Heart left ventricle (tissue), 16 donors: ENCODE measurements at regions not wholly inside any gene's neighbourhood (a gene's known extent, or its start where the extent isn't known, plus 50 kb on each side); places are given as distances from the start of the nearest gene placed in this dataset.
A peak's percentile ranks its signal among the peaks of the same experiment; 100 is the strongest.

Source experiments
- ATAC-seq, 4 donors: fragments of 200-7000 bp; cut with Tn5 transposase; one replicate each; pipeline ENCODE4 v1.9.1; 2020 to 2022; ENCODE audit warnings: moderate library complexity in 4 of 4, mild to moderate bottlenecking in 3 of 4, moderate number of reproducible peaks in 1 of 4
- DNase-seq, 5 donors: peaks; one replicate each; pipeline ENCODE4 v3.0.0-alpha.2; 2020
- H3K27ac ChIP-seq, 12 donors: fragments of 200-600 bp; sonication (generic) in 4 of 12; one replicate each; pipeline versions ENCODE4 v1.5.0 to v1.8.0; 2016 to 2022; ENCODE audit warnings: mild to moderate bottlenecking in 2 of 12
- H3K27me3 ChIP-seq, 9 donors: fragments of 200-600 bp; sonication (generic) in 2 of 9; one replicate each; pipeline versions ENCODE4 v1.5.1 to v1.8.0; 2016 to 2022; ENCODE audit warnings: mild to moderate bottlenecking in 3 of 9
- H3K36me3 ChIP-seq, 9 donors: fragments of 200-600 bp; sonication (generic) in 2 of 9; one replicate each; pipeline versions ENCODE4 v1.5.0 to v1.8.0; 2018 to 2022; ENCODE audit warnings: mild to moderate bottlenecking in 2 of 9
- H3K4me1 ChIP-seq, 12 donors: fragments of 200-600 bp; sonication (generic) in 4 of 12; one replicate each; pipeline versions ENCODE4 v1.5.0 to v1.8.0; 2016 to 2022; ENCODE audit warnings: mild to moderate bottlenecking in 3 of 12
- H3K4me3 ChIP-seq, 12 donors: fragments of 200-600 bp; sonication (generic) in 4 of 12; one replicate each; pipeline versions ENCODE4 v1.5.0 to v1.8.0; 2017 to 2022; ENCODE audit warnings: mild to moderate bottlenecking in 9 of 12, moderate library complexity in 4 of 12
- H3K9me3 ChIP-seq, 12 donors: fragments of 200-600 bp; sonication (generic) in 4 of 12; one replicate each; pipeline versions ENCODE4 v1.5.0 to v1.8.0; 2016 to 2022; ENCODE audit warnings: mild to moderate bottlenecking in 1 of 12
- CTCF ChIP-seq, 12 donors: fragments of 200-600 bp; sonication (generic) in 4 of 12; IDR thresholded peaks; one replicate each; pipeline versions ENCODE4 v1.5.0 to v1.8.0; 2018 to 2022; ENCODE audit warnings: antibody characterized with exemption in 12 of 12, mild to moderate bottlenecking in 5 of 12
- POLR2A ChIP-seq, 2 donors: fragments of 450-650 bp; IDR thresholded peaks; one replicate each; pipeline ENCODE4 v1.6.1; 2017; ENCODE audit warnings: antibody characterized with exemption in 2 of 2, mild to moderate bottlenecking in 2 of 2, moderate library complexity in 2 of 2
- WGBS, 4 donors: extraction: QIAGEN DNeasy Blood & Tissue Kit in 2 of 4; methylation state at CpG; one replicate each; pipeline versions ENCODE4 v1.1.5 to v1.1.7; 2013 to 2018; 5-methylcytosine and 5-hydroxymethylcytosine counted together
- intact Hi-C, 10 donors: fragments of 100-400 bp; cut with DNase I; formaldehyde crosslinking; loops; one replicate each; pipeline versions ENCODE4 v1.11.1 to v1.14.2; 2022
- donor health status: ischemic (EF 13 %, LVEDD 7.1; RV severe dilation, severe dysfunction).
- donor health status: healthy with polysubstance abuse.
- donor health status: DM: no; HTN: yes; CAD: no.
- donor health status: DM: no; HTN: no; CAD: no.
- donor health status: ischemic (EF 25% LVEDD 6.9; RV normal size, moderate dysfunction).
- donor health status: ischemic (EF 25% LVEDD 5.7; RV mildly dilated, moderate dysfunction).
- donor health status: healthy.
- donor health status: DM: yes; HTN: yes; CAD: no.
- donor health status: ischemic (EF 35%, LVEDD 5.7; RV mildly dilated, moderate dysfunction).
- donor health status: nonischemic (EF 11% LVEDD 7.7; RV severe dilation, severe dysfunction).
- donor health status: DM: yes; HTN: yes; CAD: no.
- donor health status: PGD.
- donor health status: ischemic (EF 29% LVEDD 5.4; RV normal size, mild dysfunction).
- donor health status: nonischemic (EF 23%, LVEDD 6.1; RV moderate dilation, normal function).

GRCh38 chr6:19713984-19714383 is 123.2 kb upstream of the ID4 start:
- TF ChIP-seq POLR2A (IDR thresholded peaks at IDR 0.05) = no peak
- no peak for TF ChIP-seq CTCF (IDR thresholded peaks at IDR 0.05)
- Histone ChIP-seq H3K27me3 (no peaks in the 10 kb centered on the region), H3K36me3 (no peaks in the 10 kb centered on the region), H3K27ac (no peak overlapping the region), H3K4me1 (no peaks in the 10 kb centered on the region), H3K4me3 (no peak overlapping the region), H3K9me3 (no peaks in the 10 kb centered on the region)
- 63 to 79% (median 72%) methylated on average over 3 of the region's 3 CpGs for WGBS, 4 donors
- DNase-seq (no peak), ATAC-seq (no peak)
- intact Hi-C loops = no loop called here

- H3K4me1 ChIP-seq = no peaks in the 10 kb centered on the region
- no peaks in the 10 kb centered on the region for H3K36me3 ChIP-seq
- ATAC-seq = no peak
- DNase-seq = no peak
- TF ChIP-seq POLR2A (IDR thresholded peaks at IDR 0.05) (no peak), CTCF (IDR thresholded peaks at IDR 0.05) (no peak)
- H3K9me3 ChIP-seq = no peaks in the 10 kb centered on the region
- intact Hi-C loops = no loop called here
- peak overlapping the region in 1 of 12 donors; percentile 4 for H3K27ac ChIP-seq
- no peak overlapping the region for H3K4me3 ChIP-seq
- H3K27me3 ChIP-seq = peaks cover 0 to under 1% (median 0%) of the 10 kb centered on the region in 9 donors
- 58 to 62% (median 59%) methylated on average over 5 of the region's 5 CpGs for WGBS, 4 donors
Measured at GRCh38 chr6:19714434-19715166, 122.6 kb upstream of the ID4 start.

GRCh38 chr6:19715167-19715551 is 122.0 kb upstream of the ID4 start:
- peaks cover 0 to 5% (median 0%) of the 10 kb centered on the region in 9 donors for H3K27me3 ChIP-seq
- H3K9me3 ChIP-seq = no peaks in the 10 kb centered on the region
- ATAC-seq = no peak
- no peak for DNase-seq
- no peak for TF ChIP-seq CTCF (IDR thresholded peaks at IDR 0.05)
- no peak for TF ChIP-seq POLR2A (IDR thresholded peaks at IDR 0.05)
- no peaks in the 10 kb centered on the region for H3K36me3 ChIP-seq
- intact Hi-C loops = no loop called here
- no peaks in the 10 kb centered on the region for H3K4me1 ChIP-seq
- H3K27ac ChIP-seq = no peak overlapping the region
- no peak overlapping the region for H3K4me3 ChIP-seq

GRCh38 chr6:19719691-19720128 is 117.5 kb upstream of the ID4 start:
- TF ChIP-seq POLR2A (IDR thresholded peaks at IDR 0.05) (no peak), CTCF (IDR thresholded peaks at IDR 0.05) (no peak)
- WGBS, 4 donors = 9 to 33% (median 24%) methylated on average over 11 of the region's 11 CpGs
- H3K27me3 ChIP-seq = peaks cover 0 to 5% (median 0%) of the 10 kb centered on the region in 9 donors
- H3K4me3 ChIP-seq = no peak overlapping the region
- no peaks in the 10 kb centered on the region for H3K36me3 ChIP-seq
- H3K27ac ChIP-seq = no peak overlapping the region
- ATAC-seq (no peak), DNase-seq (peak in 1 of 5 donors; percentile 58)
- peaks cover 0 to 8% (median 0%) of the 10 kb centered on the region in 12 donors for H3K4me1 ChIP-seq
- H3K9me3 ChIP-seq = no peaks in the 10 kb centered on the region
- intact Hi-C loops = no loop called here
